ENCODE measurements at regions not wholly inside any gene's neighbourhood (a gene's known extent, or its start where the extent isn't known, plus 50 kb on each side); places are given as distances from the start of the nearest gene placed in this dataset.

DNA sequence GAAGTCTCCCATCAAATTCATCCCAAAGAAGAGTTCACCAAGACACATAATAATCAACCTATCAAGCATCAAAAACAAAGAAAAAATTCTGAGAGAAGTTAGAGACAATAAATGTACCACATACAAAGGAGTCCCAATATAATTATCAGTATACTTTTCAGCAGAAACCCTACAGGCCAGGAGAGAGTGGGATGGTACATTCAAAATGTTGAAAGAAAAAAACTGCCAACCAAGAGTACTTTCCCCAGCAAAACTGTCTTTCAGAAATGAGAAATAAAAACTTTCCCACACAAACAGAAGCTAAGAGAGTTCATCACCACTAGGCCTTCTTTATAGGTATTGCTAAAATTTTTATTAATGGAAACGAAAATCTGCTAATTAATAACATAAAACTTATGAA, 164.4 kb upstream of the LNX1 start:
- TF ChIP-seq, protein P1, sequence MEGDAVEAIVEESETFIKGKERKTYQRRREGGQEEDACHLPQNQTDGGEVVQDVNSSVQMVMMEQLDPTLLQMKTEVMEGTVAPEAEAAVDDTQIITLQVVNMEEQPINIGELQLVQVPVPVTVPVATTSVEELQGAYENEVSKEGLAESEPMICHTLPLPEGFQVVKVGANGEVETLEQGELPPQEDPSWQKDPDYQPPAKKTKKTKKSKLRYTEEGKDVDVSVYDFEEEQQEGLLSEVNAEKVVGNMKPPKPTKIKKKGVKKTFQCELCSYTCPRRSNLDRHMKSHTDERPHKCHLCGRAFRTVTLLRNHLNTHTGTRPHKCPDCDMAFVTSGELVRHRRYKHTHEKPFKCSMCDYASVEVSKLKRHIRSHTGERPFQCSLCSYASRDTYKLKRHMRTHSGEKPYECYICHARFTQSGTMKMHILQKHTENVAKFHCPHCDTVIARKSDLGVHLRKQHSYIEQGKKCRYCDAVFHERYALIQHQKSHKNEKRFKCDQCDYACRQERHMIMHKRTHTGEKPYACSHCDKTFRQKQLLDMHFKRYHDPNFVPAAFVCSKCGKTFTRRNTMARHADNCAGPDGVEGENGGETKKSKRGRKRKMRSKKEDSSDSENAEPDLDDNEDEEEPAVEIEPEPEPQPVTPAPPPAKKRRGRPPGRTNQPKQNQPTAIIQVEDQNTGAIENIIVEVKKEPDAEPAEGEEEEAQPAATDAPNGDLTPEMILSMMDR (IDR thresholded peaks at IDR 0.05): no peak
- no peak for TF ChIP-seq POLR2A (IDR thresholded peaks at IDR 0.05)

Measured in lower leg skin (tissue), 3 donors.